ENCODE measurements at regions not wholly inside any gene's neighbourhood (a gene's known extent, or its start where the extent isn't known, plus 50 kb on each side); places are given as distances from the start of the nearest gene placed in this dataset.

DNA sequence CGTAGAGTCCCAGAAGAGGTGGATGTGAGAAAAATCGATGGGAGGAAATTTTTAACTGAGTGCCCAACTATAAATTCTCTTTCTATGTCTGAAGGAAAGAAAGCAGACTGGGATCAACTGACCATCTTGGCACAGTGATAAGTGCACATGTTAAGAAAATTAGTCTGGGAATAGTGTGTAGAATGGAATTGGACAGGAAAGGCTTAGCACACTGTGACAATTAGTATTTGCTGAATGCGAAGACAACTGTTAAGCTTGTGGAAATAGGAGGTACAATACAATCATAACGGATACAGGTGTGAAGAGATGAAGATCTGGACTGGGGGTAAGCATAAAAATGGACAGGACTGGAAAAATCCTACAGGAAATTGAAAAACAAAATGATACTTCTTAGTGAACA is 114.3 kb downstream of the FAM50B start:
- TF ChIP-seq, protein P1, sequence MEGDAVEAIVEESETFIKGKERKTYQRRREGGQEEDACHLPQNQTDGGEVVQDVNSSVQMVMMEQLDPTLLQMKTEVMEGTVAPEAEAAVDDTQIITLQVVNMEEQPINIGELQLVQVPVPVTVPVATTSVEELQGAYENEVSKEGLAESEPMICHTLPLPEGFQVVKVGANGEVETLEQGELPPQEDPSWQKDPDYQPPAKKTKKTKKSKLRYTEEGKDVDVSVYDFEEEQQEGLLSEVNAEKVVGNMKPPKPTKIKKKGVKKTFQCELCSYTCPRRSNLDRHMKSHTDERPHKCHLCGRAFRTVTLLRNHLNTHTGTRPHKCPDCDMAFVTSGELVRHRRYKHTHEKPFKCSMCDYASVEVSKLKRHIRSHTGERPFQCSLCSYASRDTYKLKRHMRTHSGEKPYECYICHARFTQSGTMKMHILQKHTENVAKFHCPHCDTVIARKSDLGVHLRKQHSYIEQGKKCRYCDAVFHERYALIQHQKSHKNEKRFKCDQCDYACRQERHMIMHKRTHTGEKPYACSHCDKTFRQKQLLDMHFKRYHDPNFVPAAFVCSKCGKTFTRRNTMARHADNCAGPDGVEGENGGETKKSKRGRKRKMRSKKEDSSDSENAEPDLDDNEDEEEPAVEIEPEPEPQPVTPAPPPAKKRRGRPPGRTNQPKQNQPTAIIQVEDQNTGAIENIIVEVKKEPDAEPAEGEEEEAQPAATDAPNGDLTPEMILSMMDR (IDR thresholded peaks at IDR 0.05; ENCODE audit: low read depth, low read length) = no peak
- TF ChIP-seq EZH2phosphoT487 (IDR thresholded peaks at IDR 0.05; ENCODE audit: low read depth) = no peak

Measured in OCI-LY3 (cell line).